Kidney capillary endothelial cell (primary cell): ENCODE measurements at regions not wholly inside any gene's neighbourhood (a gene's known extent, or its start where the extent isn't known, plus 50 kb on each side); places are given as distances from the start of the nearest gene placed in this dataset.
A peak's percentile ranks its signal among the peaks of the same experiment; 100 is the strongest.
"Not testable (repeated sequence)": the region's sequence is repeated elsewhere in the genome, so short reads cannot be mapped to it uniquely, and the experiment has no call there.

Experiments used
- DNase-seq: peaks from one replicate; pipeline ENCODE4 v3.0.0-alpha.2; 2018; ENCODE audit warnings: low spot score

DNA sequence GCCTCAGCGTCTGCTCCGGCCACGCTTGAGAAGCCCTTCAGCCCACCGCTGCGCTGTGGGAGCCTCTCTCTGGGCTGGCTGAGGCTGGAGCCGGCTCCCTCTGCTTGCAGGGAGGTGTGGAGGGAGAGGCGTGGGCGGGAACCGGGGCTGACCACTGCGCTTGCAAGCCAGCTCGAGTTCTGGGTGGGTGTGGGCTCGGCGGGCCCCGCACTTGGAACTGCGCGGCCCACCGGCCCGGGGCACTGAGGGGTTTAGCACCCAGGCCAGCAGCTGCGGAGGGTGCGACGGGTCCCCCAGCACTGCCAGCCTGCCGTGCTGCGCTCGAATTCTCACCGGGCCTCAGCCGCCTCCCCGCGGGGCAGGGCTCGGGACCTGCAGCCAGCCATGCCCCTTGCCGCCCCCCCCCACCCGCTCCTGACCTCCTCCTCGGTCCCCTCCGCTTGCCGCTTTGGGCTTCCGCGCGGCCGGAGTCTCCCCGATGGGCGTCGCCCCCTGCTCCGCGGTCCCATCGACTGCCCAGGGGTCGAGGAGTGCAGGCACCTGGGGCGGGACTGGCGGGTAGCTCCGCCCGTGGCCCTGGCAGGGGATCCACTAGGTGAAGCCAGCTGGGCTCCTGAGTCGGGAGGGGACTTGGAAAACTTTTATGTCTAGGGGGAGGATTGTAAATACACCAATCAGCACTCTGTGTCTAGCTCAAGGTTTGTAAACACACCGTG lies 106.7 kb downstream of the RAP2B start:
- no peak for DNase-seq

DNA sequence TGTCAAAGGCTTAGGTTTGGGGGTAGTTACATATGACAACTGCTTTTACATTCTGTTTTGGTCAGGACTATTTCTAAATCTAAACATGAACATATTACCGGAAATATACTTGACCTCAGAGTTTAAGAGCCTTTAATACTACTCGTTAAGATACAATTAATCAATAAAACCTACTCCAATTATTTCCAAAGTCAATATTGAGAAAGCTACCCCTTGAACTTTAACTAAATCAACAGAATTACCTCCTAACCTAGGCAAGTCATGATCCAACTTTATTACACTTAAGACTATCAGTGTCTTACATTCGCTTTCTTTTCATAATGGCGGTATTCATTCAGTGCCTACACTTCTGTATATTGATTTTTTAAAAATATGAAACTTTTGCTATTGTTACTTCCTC lies 107.7 kb downstream of the RAP2B start:
- no peak for DNase-seq

DNA sequence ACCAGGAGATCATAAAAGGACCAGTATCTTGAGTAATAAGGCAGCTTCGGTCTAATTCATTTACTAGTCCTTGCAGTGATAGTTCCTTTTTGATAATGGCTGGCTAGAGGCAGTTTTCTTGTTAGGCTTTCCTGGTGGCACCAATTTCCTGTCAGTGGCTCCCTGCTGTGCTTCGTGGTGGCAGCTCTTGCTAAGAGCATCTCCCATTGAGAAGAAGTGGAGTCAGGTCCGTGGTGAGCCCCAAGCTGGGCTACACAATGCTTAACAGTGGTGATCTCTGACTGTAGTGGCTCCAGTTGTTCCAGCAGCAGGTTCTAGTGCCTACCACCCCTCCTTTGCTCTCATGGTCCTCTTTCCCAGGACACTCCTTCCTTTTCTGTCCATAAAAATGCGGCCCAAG lies 111.2 kb downstream of the RAP2B start:
- no peak for DNase-seq

GRCh38 chr3:153273767-153274435 lies 111.9 kb downstream of the RAP2B start:
- DNase-seq, result no peak

DNA sequence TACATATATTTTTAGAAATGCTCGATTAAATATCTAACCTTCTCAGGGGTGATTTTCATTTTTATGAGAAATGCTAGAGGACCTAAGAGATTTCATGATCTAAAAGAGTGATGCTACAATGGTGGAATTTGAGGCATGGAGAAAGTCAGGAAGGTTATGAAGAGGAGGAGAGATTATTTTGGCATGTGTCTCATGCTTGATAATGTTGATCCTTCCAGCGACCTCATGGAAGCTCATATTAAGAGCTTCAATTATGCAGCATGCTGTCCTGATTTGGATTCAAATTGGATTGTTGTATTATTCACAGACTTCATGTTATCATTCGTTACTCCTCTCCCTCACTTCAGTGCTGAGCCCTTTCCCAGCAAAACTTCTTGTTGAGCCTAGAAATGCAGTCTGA lies 112.5 kb downstream of the RAP2B start:
- no peak for DNase-seq

- no peak for DNase-seq
Observed at GRCh38 chr3:153275514-153275913, 113.5 kb downstream of the RAP2B start.

GRCh38 chr3:153277029-153277428 lies 115.0 kb downstream of the RAP2B start:
- no peak for DNase-seq

DNA sequence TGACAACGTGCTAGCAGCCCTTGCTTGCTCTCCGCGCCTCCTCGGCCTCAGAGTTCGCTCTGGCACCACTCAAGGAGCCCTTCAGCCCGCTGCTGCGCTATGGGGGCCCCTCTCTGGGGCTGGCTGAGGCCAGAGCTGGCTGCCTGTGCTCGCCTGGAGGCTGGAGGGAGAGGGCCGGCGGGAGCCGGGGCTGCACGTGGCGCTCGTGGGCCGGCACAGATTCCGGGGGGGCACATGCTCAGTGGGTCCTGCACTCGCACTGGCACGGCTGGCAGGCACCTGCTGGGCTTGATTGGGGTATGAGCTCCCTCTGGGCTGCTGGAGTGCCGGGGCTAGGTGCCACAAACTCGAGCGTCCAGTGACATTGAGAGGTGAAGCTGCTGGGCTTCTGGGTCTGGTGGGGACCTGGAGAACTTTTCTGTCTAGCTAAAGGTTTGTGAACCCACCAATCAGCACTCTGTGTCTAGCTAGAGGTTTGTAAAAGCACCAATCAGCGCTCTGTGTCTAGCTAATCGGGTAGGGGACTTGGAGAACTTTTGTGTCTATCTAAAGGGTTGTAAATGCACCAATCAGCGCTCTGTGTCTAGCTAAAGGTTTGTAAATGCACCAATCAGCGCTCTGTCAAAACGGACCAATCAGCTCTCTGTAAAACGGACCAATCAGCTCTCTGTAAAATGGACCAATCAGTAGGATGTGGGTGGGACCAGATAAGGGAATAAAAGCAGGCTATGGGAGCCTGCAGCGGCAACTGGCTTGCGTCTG lies 119.4 kb downstream of the RAP2B start:
- DNase-seq, result not testable (repeated sequence)

GRCh38 chr3:153282355-153282754 lies 120.3 kb downstream of the RAP2B start:
- DNase-seq, result no peak

- peak; percentile 79 for DNase-seq
Observed at GRCh38 chr3:153284282-153284938, 122.4 kb downstream of the RAP2B start.

- DNase-seq, result no peak
Observed at GRCh38 chr3:153285194-153285641, 123.2 kb downstream of the RAP2B start.

- no peak for DNase-seq
Observed at GRCh38 chr3:153285982-153286381, 124.0 kb downstream of the RAP2B start.

- DNase-seq, result no peak
Observed at GRCh38 chr3:153287017-153287416, 125.0 kb downstream of the RAP2B start.

DNA sequence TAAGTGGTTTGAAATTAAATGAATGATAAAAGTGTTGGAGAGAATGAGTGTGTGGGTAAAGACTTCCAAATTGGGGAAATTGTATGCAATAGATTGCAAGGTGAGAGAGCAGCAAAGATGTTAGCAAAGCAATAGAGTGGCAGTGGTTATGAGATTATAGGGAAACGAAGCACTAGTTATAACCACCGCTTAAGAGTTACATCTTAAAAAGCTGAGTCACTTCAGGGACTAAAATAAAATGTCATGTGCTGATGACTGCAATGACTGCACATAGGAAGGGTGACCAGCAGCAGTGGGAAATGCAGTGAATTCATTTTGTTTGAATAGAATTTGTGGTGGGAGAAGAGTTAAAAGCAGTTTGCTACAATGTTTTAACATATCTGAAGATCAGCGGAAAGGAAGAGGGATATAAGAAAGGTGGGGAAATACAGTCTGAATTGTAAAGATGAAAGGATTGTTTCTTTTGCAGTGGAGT lies 127.3 kb downstream of the RAP2B start:
- DNase-seq, result peak; percentile 82

GRCh38 chr3:153290268-153291015 lies 128.4 kb downstream of the RAP2B start:
- DNase-seq, result peak; percentile 44

GRCh38 chr3:153291059-153291685 lies 129.1 kb downstream of the RAP2B start:
- DNase-seq, result peak; percentile 46

DNA sequence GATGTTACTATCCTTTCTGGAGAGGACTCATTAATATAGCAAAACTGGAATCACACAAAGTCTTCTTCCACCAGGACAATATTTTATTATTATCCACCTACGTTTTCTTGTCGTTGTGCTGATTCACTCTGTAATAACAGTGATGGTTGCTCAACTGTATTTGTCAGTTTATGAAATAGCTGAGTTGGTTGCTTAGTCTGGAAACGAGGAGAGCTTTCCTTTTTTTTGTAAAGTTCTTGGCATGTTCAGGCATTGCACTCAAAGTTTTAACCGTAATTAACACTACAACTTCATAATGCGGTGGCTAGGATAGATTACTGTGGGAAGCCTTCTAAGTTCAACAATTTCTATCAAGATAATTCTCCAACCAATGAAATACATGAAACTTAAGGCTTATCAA lies 131.2 kb downstream of the RAP2B start:
- DNase-seq, result no peak

DNA sequence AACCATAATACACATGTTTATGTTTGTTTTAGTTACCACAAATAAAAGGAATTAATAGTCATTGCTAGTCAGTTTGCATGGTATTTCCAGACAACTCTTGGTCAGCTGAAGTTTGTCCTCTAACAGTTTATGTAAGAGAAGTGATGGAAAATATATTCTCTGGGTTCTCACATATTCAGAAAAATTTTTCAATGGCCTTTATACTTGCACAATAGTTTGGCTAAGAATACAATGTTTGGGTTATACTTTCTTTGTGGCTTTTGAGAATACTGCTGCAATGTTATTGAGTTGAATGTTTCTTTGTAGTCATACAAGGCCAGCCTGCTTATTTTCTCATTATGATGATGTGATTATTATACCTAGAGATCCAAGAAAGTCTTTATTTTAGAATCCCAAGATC lies 133.9 kb downstream of the RAP2B start:
- DNase-seq, result no peak

- DNase-seq, result no peak
Observed at GRCh38 chr3:153305189-153305588, 143.2 kb downstream of the RAP2B start.

DNA sequence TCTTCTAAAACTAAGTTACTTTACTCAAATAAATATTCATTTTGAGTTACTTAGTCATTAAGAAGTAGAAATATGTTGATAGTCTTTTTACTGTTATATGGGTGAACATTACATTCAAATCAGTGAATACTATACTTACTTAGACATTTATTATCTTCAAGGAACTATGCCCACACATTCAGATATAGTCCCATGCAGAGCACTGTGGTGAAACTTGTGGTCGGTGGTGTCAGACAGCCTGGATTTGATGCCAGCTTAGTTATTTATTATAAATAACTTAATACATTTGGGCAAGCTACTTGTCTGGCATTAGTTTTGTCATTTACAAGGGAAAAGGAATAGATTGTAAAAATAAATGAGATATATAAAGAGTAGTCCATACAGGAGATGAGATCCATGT lies 149.5 kb downstream of the RAP2B start:
- no peak for DNase-seq

- no peak for DNase-seq
Observed at GRCh38 chr3:153313302-153313965, 151.4 kb downstream of the RAP2B start.
